NK-92 treated with Interleukin-12 subunit alpha and Interleukin-12 subunit beta, amount 100 ng/mL, for 24 hours (cell line): ENCODE measurements at regions not wholly inside any gene's neighbourhood (a gene's known extent, or its start where the extent isn't known, plus 50 kb on each side); places are given as distances from the start of the nearest gene placed in this dataset.

Experiments used
- DNase-seq: peaks from one replicate; lab custom pipeline; 2025; lab: John Stamatoyannopoulos, UW

- DNase-seq, result no peak
Measured at GRCh38 chr5:2658447-2658846, 93.0 kb downstream of the IRX2 start.

GRCh38 chr5:2657151-2657550, 94.3 kb downstream of the IRX2 start:
- no peak for DNase-seq

- no peak for DNase-seq
Measured at GRCh38 chr5:2656206-2656605, 95.3 kb downstream of the IRX2 start.

GRCh38 chr5:2653991-2654390, 97.5 kb downstream of the IRX2 start:
- DNase-seq, result no peak

- no peak for DNase-seq
Measured at GRCh38 chr5:2651116-2651515, 100.4 kb downstream of the IRX2 start.

GRCh38 chr5:2642684-2643345, 108.7 kb downstream of the IRX2 start:
- DNase-seq, result no peak

GRCh38 chr5:2640717-2641116, 110.8 kb downstream of the IRX2 start:
- DNase-seq, result no peak

GRCh38 chr5:2639425-2639824, 112.1 kb downstream of the IRX2 start:
- DNase-seq, result no peak

GRCh38 chr5:2634399-2635176, 116.9 kb downstream of the IRX2 start:
- DNase-seq, result no peak

- DNase-seq, result no peak
Measured at GRCh38 chr5:2633992-2634391, 117.5 kb downstream of the IRX2 start.

- DNase-seq, result no peak
Measured at GRCh38 chr5:2631758-2632157, 119.7 kb downstream of the IRX2 start.

GRCh38 chr5:2629045-2629444, 122.4 kb downstream of the IRX2 start:
- DNase-seq, result no peak

GRCh38 chr5:2627867-2628266, 123.6 kb downstream of the IRX2 start:
- DNase-seq, result no peak

- DNase-seq, result no peak
Measured at GRCh38 chr5:2626572-2626971, 124.9 kb downstream of the IRX2 start.

- no peak for DNase-seq
Measured at GRCh38 chr5:2622866-2623265, 128.6 kb downstream of the IRX2 start.

- DNase-seq, result no peak
Measured at GRCh38 chr5:2621631-2622030, 129.8 kb downstream of the IRX2 start.

- no peak for DNase-seq
Measured at GRCh38 chr5:2619216-2619615, 132.3 kb downstream of the IRX2 start.

GRCh38 chr5:2617461-2617860, 134.0 kb downstream of the IRX2 start:
- DNase-seq, result no peak

GRCh38 chr5:2615917-2616316, 135.6 kb downstream of the IRX2 start:
- no peak for DNase-seq

- no peak for DNase-seq
Measured at GRCh38 chr5:2614571-2614970, 136.9 kb downstream of the IRX2 start.

- DNase-seq, result no peak
Measured at GRCh38 chr5:2611659-2612058, 139.8 kb downstream of the IRX2 start.

- DNase-seq, result no peak
Measured at GRCh38 chr5:2610986-2611385, 140.5 kb downstream of the IRX2 start.

GRCh38 chr5:2608391-2608790, 143.1 kb downstream of the IRX2 start:
- DNase-seq, result no peak

GRCh38 chr5:2607598-2607997, 143.9 kb downstream of the IRX2 start:
- no peak for DNase-seq
